GM19351 (cell line): ENCODE measurements at regions not wholly inside any gene's neighbourhood (a gene's known extent, or its start where the extent isn't known, plus 50 kb on each side); places are given as distances from the start of the nearest gene placed in this dataset.

Experiments used
- ATAC-seq: cut with Tn5 transposase; IDR thresholded peaks from one replicate; pipeline ENCODE4 v1.9.1; 2021; ENCODE audit warnings: mild to moderate bottlenecking, moderate library complexity; ENCODE audit not compliant: unreplicated experiment

- no peak for ATAC-seq
Observed at GRCh38 chr2:790634-791245, 113.5 kb upstream of the TMEM18 start.

GRCh38 chr2:790081-790480 is 112.9 kb upstream of the TMEM18 start:
- no peak for ATAC-seq

- ATAC-seq, result no peak
Observed at GRCh38 chr2:789529-789928, 112.3 kb upstream of the TMEM18 start.

DNA sequence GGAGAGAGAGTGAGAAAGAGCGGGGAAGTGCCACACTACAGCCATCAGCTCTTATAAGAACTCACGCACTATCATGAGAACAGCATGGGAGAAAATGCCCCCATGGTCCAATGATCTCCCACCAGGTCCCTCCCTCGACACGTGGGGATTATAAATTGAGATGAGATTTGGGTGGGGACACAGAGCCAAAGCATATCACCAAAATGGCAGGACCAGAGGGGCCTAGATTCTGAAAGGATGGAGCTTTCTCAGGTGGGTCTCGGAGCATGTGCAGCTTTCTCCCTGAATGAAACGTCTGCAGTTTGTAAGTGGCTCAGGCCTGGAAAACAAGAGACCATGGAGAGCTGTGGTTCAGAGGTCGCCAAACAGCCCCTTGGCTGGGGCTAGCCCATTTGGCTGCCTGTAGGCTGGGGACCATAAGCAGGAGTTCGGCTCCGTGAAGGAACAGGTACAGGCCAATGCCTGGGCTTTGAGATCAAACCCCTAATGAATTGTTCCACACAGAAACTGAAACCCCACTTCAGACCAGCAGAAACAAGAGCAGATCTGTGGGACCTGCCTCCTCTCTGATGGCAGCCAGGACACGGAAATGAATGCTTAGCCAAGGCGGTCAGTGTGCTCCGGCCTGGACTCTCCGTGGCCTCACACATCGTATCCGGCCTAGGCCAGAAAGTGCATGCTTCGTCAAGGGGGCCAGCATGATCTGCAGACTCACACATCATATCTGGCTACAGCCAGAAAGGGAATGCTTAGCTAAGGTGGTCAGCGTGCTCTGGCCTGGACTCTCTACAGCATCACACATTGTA is 111.2 kb upstream of the TMEM18 start:
- no peak for ATAC-seq

DNA sequence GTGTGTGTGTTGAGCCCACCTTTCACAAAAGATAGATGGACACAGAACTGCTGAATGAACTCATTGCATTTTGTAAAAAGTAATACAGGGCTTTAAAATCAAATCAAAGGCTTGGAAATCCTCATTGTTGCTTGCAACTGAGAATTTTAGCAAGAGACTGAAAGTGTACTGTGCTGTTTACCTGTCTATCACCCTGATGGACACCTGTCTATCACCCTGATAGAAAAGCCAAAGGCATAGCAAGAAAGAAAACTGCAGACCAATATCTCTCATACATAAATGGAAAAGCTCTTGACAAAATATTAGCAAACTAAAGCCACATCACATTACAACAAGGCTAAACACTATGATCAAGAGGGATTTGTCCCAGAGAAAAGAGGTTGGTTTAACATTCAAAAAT is 107.5 kb upstream of the TMEM18 start:
- ATAC-seq, result no peak

DNA sequence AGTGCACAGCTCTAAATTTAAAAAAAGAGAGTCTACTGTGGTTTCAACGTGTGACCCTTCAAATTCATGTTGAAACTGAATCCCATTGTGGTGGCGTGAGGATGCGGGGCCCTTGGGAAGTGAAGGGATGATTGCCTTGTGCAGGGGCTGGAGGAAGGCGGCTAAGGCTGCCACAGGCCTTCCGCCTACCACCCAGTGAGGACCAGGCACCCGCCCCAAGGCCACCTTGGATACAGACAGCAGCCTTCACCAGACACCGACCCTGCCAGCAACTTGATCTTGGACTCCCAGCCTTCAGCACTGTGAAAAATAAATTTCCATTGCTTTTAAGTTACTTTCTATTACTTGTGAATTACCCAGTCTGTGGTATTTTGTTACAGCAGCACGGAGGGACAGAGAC is 103.4 kb upstream of the TMEM18 start:
- no peak for ATAC-seq

DNA sequence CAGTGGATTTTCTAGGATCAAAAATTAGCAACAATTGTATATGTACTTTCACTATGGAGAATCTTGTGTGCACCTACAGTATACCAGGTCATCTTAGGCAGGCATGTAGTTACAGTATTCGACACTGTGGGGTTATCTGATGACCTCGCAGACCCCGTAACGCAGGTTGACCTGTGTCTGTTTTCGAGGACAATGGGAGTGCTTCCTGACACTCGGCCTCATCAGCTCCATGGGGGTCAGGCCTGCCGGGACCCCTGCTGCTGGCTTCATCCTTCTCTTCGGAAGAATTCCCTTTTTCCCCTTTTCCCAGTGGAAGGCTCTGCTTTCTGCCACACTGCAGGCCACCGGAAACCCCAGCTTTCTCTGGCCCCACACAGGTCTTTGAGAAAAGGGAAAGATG is 102.8 kb upstream of the TMEM18 start:
- ATAC-seq, result no peak

- no peak for ATAC-seq
Observed at GRCh38 chr2:778731-779350, 101.6 kb upstream of the TMEM18 start.

DNA sequence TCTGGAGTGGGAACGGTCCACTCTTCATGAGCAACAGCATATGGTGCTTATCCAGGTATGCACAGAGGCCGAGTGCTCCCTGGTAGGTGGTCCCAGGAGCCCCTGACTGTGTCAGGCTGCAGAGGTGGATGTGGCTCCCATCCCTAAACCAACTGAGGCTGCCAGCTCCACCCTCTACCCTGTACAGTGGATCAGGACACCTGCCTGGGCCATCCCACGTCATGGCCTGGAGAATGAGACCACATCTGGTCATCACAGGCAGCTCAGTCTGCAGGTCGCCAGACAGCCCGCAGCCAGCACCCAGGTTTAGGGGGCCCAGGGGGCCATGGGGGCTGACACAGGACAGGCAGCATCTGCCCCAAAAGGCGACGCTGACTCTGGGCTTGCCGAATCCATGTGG is 100.3 kb upstream of the TMEM18 start:
- ATAC-seq, result no peak

DNA sequence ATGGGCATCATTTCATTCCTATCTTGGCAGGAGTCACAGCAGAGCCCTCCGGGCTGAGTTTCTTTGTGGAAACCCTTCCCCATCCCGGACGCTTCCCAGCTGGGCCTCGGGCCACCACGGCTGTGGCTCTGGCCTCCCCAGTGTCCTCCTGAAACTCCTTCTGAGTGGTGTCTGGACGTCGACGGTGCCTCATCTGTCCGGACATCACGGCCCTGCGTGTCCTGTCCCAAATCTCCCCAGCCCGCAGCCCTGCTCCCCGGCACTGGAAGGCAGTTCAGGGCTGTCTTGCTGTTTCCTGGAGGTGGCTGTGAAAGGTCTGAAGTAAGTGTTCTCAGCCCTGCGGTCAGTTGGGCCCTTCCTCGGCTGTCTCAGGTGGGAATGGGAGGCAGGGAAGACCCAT is 99.8 kb upstream of the TMEM18 start:
- no peak for ATAC-seq

DNA sequence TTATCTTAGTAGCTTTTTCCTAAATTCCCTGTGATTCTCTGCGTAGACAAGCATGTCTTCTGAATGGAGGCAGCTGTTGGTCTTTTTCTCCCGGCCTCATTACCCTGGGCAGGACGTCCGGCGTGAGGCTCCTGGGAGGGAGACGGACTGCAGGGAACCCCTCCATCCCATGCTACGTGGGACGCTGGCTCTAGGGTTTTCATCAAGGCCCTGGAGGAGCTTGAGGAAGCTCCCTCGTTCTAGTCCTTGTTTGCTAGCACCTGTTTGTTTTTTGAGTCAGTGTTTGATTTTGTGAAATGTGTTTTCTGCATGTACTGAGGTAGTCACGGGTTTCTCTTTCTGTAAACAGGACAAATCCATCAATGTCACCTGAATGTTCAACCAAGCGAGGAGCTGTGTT is 99.3 kb upstream of the TMEM18 start:
- no peak for ATAC-seq

DNA sequence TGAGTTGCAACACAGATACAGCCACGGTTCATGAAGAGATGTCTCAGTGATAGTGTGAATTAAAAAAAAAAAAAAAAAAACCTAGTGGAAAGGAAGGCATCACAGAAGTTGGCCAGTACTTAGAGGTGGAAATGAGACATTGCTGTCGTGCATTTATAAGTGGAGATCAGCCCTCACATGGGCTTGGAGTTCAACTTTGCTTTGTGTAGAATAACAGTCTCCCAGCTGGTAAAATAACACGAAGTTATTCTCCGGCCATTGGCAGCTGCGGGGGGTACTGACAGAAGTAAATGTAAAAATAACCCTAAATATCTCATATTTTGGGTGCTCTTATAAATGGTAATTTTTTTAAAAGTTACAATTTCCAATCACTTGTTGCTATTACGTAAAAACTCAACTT is 98.8 kb upstream of the TMEM18 start:
- no peak for ATAC-seq

- no peak for ATAC-seq
Observed at GRCh38 chr2:774436-774835, 97.2 kb upstream of the TMEM18 start.

DNA sequence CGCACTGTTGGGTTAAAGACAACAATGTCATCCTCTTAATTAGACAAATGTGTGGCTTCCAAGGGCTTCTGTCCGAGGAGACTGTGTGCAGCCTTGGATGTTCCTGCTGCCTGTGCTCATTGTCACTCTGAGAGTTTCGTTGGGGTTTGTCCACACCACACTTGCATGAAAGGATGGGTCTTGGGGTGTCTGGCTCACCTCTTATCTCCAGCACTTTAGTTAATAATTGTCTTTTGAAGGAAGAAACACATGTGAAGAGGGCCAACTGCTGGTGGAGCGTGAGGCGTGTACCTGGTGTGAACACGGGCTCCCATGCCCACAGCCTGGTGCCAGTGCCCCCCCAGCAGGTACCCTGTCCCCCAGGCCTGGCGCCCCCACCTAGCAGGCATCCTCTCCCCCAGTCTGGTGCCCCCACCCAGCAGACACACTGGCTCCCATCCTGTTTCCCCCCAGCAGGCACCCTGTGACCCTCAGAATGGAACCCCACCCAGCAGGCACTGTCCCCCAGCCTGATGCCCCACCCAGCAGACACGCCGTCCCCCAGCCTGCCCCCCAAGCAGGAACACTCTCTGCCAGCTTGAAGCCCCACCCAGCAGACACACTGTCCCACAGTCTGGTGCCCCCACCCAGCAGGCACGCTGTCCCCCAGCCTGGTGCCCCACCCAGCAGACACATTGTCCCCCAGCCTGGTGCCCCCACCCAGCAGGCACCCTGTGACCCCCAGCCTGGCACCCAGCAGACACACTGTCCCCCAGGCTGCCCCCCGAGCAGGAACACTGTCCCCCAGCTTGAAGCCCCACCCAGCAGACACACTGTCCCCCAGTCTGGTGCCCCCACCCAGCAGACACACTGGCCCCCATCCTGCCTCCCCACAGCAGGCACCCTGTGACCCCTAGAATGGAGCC is 96.3 kb upstream of the TMEM18 start:
- ATAC-seq, result no peak

DNA sequence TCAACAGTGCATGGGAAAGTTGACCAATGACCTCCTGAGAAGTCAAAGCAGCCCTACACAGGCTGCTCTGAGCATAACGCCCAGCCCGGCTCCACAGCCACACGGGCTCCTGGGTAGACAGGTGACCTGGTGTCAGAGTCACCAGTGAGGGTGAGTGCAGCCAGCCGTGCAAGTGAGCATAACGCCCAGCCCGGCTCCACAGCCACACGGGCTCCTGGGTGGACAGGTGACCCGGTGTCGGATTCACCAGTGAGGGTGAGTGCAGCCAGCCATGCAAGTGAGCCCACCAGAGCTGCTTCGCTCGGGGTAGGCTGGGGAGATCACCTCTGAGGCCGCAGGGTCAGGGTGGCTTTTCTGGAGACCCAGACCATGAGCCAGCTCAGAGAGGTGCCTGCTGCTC is 94.3 kb upstream of the TMEM18 start:
- ATAC-seq, result no peak

GRCh38 chr2:770776-771175 is 93.6 kb upstream of the TMEM18 start:
- ATAC-seq, result no peak

DNA sequence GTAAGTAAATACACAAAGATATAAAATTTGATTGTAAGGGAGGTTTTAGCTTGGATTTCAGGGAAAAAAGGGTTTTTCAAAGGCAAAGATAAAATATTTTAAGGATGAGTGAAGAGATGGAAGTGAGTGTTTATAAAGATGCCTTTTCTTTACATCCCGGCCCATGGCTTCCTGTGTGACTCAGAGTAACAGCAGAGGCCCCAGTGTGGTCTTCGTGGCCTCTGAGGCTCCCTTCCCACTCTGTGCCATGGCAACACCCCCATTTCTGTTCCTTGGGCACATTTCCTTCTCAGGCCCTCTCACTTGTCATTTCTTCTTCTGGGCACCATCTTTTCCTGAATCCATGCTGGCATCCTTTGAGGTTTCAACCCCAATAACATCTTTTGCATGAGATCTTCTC is 92.6 kb upstream of the TMEM18 start:
- ATAC-seq, result no peak

GRCh38 chr2:768451-768850 is 91.2 kb upstream of the TMEM18 start:
- ATAC-seq, result no peak

- no peak for ATAC-seq
Observed at GRCh38 chr2:767944-768343, 90.7 kb upstream of the TMEM18 start.

GRCh38 chr2:767440-767839 is 90.2 kb upstream of the TMEM18 start:
- no peak for ATAC-seq

DNA sequence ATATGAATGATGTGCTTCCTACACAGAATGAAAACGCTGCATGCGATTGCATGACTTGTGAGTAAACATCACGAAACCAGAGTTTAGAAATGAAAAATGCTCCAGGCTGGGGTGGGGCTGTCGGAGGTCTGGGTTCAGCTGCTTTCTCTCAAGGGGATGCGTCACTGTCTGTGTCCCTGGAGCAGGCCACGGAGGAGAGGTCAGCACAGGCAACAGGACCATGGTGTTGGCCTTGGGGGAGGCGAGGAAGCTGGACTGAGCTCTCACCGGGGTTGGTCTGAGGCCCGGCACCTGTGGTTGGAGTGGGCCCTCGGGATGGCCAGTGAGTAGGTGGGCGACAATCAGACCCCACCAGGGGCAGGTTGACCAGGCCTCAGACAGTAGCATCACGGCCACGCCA is 89.0 kb upstream of the TMEM18 start:
- no peak for ATAC-seq
